Spleen (tissue), 11 donors: ENCODE measurements at regions not wholly inside any gene's neighbourhood (a gene's known extent, or its start where the extent isn't known, plus 50 kb on each side); places are given as distances from the start of the nearest gene placed in this dataset.
A peak's percentile ranks its signal among the peaks of the same experiment; 100 is the strongest.

Experiments
- DNase-seq: peaks from one replicate; pipeline ENCODE4 v3.0.0-alpha.2; 2020
- H3K27ac ChIP-seq, 8 donors: fragments of 200-600 bp; sonication (generic) in 7 of 8; 1 replicate in 4 of 8; 2 replicates in 4 of 8; pipeline versions ENCODE4 v1.5.0 to v1.8.0; 2016 to 2021; ENCODE audit warnings: inconsistent platforms in 4 of 8, mild to moderate bottlenecking in 4 of 8, moderate library complexity in 1 of 8
- H3K27me3 ChIP-seq, 7 donors: fragments of 200-600 bp; sonication (generic) in 6 of 7; replicated peaks in 1 of 7; 1 replicate in 4 of 7; 2 replicates in 3 of 7; pipeline versions ENCODE4 v1.5.0 to v1.8.0; 2016 to 2021; ENCODE audit warnings: inconsistent platforms in 3 of 7, mild to moderate bottlenecking in 1 of 7
- H3K36me3 ChIP-seq, 6 donors: fragments of 200-600 bp; sonication (generic) in 5 of 6; 1 replicate in 4 of 6; 2 replicates in 2 of 6; pipeline versions ENCODE4 v1.5.0 to v1.8.0; 2016 to 2021; ENCODE audit warnings: inconsistent platforms in 2 of 6
- H3K4me1 ChIP-seq, 6 donors: fragments of 200-600 bp; sonication (generic) in 5 of 6; 1 replicate in 3 of 6; 2 replicates in 3 of 6; pipeline versions ENCODE4 v1.5.0 to v1.8.0; 2016 to 2021; ENCODE audit warnings: inconsistent platforms in 3 of 6
- H3K4me3 ChIP-seq, 8 donors: fragments of 200-600 bp; sonication (generic) in 7 of 8; 1 replicate in 4 of 8; 2 replicates in 4 of 8; pipeline versions ENCODE4 v1.5.0 to v1.8.0; 2016 to 2021; ENCODE audit warnings: inconsistent platforms in 4 of 8, mild to moderate bottlenecking in 4 of 8, moderate library complexity in 2 of 8
- H3K9me3 ChIP-seq, 8 donors: fragments of 200-600 bp; sonication (generic) in 7 of 8; 1 replicate in 4 of 8; 2 replicates in 4 of 8; pipeline versions ENCODE4 v1.5.0 to v1.8.0; 2016 to 2021; ENCODE audit warnings: inconsistent platforms in 4 of 8
- CTCF ChIP-seq, 11 experiments: fragments of 200-600 bp in 7 of 11; fragments of 450-650 bp in 4 of 11; sonication (generic) in 4 of 11; IDR thresholded peaks in 8 of 11; conservative IDR thresholded peaks in 3 of 11; 1 replicate in 7 of 11; 2 replicates in 4 of 11; pipeline versions ENCODE4 v1.4.0 to v1.8.0; 2016 to 2021; ENCODE audit warnings: antibody characterized with exemption in 11 of 11, inconsistent platforms in 4 of 11, mild to moderate bottlenecking in 1 of 11
- POLR2A ChIP-seq, 3 donors: fragments of 450-650 bp; IDR thresholded peaks; one replicate each; pipeline ENCODE4 v1.5.1; 2017; ENCODE audit warnings: antibody characterized with exemption in 3 of 3, mild to moderate bottlenecking in 1 of 3
- POLR2AphosphoS5 ChIP-seq, 3 donors: sonication (generic); formaldehyde crosslinking; IDR thresholded peaks; one replicate each; pipeline ENCODE4 v1.5.1; 2017; ENCODE audit warnings: antibody characterized with exemption in 3 of 3
- WGBS, 5 donors: extraction: QIAGEN DNeasy Blood & Tissue Kit in 3 of 5; methylation state at CpG; one replicate each; pipeline versions ENCODE4 v1.1.5 to v1.1.7; 2013 to 2018; 5-methylcytosine and 5-hydroxymethylcytosine counted together
- intact Hi-C: fragments of 100-400 bp; cut with DNase I; formaldehyde crosslinking; loops from one replicate; pipeline ENCODE4 v1.15.0; 2023; ENCODE audit warnings: low total_unique reads
- donor health status: healthy with polysubstance abuse.
- donor health status: DM: no; HTN: no; CAD: no; lungs with moderate emphysema.
- donor health status: DM: no; HTN: no; CAD: no.
- donor health status: Bipolar disorder and iron deficiency.
- donor health status: healthy.
- donor health status: DM: no; HTN: no; CAD: no.
- donor health status: DM: yes; HTN: yes; CAD: no.

GRCh38 chr1:118302145-118302544 lies 117.1 kb upstream of the SPAG17 start:
- WGBS, 5 donors, result 43 to 70% (median 58%) methylated on average over 1 of the region's 1 CpG
- no peaks in the 10 kb centered on the region for H3K27me3 ChIP-seq
- intact Hi-C loops, result no loop called here

GRCh38 chr1:118300808-118301207 lies 115.8 kb upstream of the SPAG17 start:
- Histone ChIP-seq H3K36me3 (no peaks in the 10 kb centered on the region), H3K4me1 (peaks cover 0 to 4% (median 0%) of the 10 kb centered on the region in 6 donors), H3K4me3 (no peak overlapping the region), H3K9me3 (no peaks in the 10 kb centered on the region), H3K27me3 (no peaks in the 10 kb centered on the region), H3K27ac (peak overlapping the region in 3 of 8 donors; percentile 8 to 24 (median 12))
- intact Hi-C loops, result no loop called here
- no peak for DNase-seq
- TF ChIP-seq CTCF (IDR thresholded peaks at IDR 0.05 in 8 of 11, conservative IDR thresholded peaks at IDR 0.05 in 3 of 11), result no peak
- no peak for TF ChIP-seq POLR2A (IDR thresholded peaks at IDR 0.05)
- no peak for TF ChIP-seq POLR2AphosphoS5 (IDR thresholded peaks at IDR 0.05)

More at GRCh38 chr1:118302145-118302544, 117.1 kb upstream of the SPAG17 start:
- no peak for DNase-seq
- no peak for TF ChIP-seq POLR2AphosphoS5 (IDR thresholded peaks at IDR 0.05)
- H3K36me3 ChIP-seq, result no peaks in the 10 kb centered on the region
- H3K4me1 ChIP-seq, result peaks cover 0 to 4% (median 0%) of the 10 kb centered on the region in 6 donors
- H3K9me3 ChIP-seq, result no peaks in the 10 kb centered on the region
- peak overlapping the region in 3 of 8 donors; percentile 20 to 46 (median 44) for H3K27ac ChIP-seq
- no peak overlapping the region for H3K4me3 ChIP-seq

- 79 to 89% (median 82%) methylated on average over 5 of the region's 5 CpGs for WGBS, 5 donors
- Histone ChIP-seq H3K9me3 (no peaks in the 10 kb centered on the region), H3K36me3 (no peaks in the 10 kb centered on the region), H3K27ac (no peak overlapping the region), H3K27me3 (no peaks in the 10 kb centered on the region), H3K4me1 (peaks cover 0 to 4% (median 0%) of the 10 kb centered on the region in 6 donors), H3K4me3 (no peak overlapping the region)
- intact Hi-C loops, result no loop called here
- TF ChIP-seq CTCF (IDR thresholded peaks at IDR 0.05 in 8 of 11, conservative IDR thresholded peaks at IDR 0.05 in 3 of 11), result no peak
- TF ChIP-seq POLR2A (IDR thresholded peaks at IDR 0.05), result no peak
- TF ChIP-seq POLR2AphosphoS5 (IDR thresholded peaks at IDR 0.05), result no peak
- DNase-seq, result no peak
Measured at GRCh38 chr1:118298397-118298796, 113.4 kb upstream of the SPAG17 start.

GRCh38 chr1:118297521-118297920 lies 112.5 kb upstream of the SPAG17 start:
- no peak overlapping the region for H3K27ac ChIP-seq
- no peaks in the 10 kb centered on the region for H3K27me3 ChIP-seq
- no peak overlapping the region for H3K4me3 ChIP-seq
- DNase-seq, result no peak
- no peaks in the 10 kb centered on the region for H3K9me3 ChIP-seq
- no peaks in the 10 kb centered on the region for H3K36me3 ChIP-seq
- intact Hi-C loops, result no loop called here
- no peak for TF ChIP-seq POLR2A (IDR thresholded peaks at IDR 0.05)
- no peak for TF ChIP-seq POLR2AphosphoS5 (IDR thresholded peaks at IDR 0.05)
- TF ChIP-seq CTCF (IDR thresholded peaks at IDR 0.05 in 8 of 11, conservative IDR thresholded peaks at IDR 0.05 in 3 of 11), result no peak
- H3K4me1 ChIP-seq, result peaks cover 0 to 4% (median 0%) of the 10 kb centered on the region in 6 donors
